ENCODE measurements at regions not wholly inside any gene's neighbourhood (a gene's known extent, or its start where the extent isn't known, plus 50 kb on each side); places are given as distances from the start of the nearest gene placed in this dataset.

DNA sequence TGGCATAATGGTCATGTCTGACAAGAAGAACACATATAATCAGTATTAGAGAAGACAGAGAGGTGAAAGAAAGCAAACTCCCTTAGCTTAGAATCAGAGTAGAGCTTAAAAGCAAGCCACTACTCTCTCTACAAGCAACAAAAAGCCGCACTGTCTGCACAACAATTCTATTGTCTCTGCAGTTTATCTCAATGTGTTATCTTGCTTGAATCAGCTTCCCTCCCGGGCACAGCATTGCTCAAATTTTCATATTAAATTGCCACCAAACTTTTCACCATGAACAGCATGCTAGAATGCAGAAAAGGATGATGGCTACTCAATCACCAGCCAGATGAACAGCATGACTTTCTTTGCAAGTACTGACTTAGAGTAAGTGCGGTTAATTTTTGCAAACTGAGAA, 356.0 kb upstream of the KYNU start:
- TF ChIP-seq, protein P1, sequence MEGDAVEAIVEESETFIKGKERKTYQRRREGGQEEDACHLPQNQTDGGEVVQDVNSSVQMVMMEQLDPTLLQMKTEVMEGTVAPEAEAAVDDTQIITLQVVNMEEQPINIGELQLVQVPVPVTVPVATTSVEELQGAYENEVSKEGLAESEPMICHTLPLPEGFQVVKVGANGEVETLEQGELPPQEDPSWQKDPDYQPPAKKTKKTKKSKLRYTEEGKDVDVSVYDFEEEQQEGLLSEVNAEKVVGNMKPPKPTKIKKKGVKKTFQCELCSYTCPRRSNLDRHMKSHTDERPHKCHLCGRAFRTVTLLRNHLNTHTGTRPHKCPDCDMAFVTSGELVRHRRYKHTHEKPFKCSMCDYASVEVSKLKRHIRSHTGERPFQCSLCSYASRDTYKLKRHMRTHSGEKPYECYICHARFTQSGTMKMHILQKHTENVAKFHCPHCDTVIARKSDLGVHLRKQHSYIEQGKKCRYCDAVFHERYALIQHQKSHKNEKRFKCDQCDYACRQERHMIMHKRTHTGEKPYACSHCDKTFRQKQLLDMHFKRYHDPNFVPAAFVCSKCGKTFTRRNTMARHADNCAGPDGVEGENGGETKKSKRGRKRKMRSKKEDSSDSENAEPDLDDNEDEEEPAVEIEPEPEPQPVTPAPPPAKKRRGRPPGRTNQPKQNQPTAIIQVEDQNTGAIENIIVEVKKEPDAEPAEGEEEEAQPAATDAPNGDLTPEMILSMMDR (IDR thresholded peaks at IDR 0.05) = no peak
- TF ChIP-seq POLR2A (IDR thresholded peaks at IDR 0.05) = no peak

Data from adrenal gland (tissue), 5 donors.